Kidney capillary endothelial cell (primary cell): ENCODE measurements at regions not wholly inside any gene's neighbourhood (a gene's known extent, or its start where the extent isn't known, plus 50 kb on each side); places are given as distances from the start of the nearest gene placed in this dataset.
"Not testable (repeated sequence)": the region's sequence is repeated elsewhere in the genome, so short reads cannot be mapped to it uniquely, and the experiment has no call there.

Experiments used
- DNase-seq: peaks from one replicate; pipeline ENCODE4 v3.0.0-alpha.2; 2018; ENCODE audit warnings: low spot score

DNA sequence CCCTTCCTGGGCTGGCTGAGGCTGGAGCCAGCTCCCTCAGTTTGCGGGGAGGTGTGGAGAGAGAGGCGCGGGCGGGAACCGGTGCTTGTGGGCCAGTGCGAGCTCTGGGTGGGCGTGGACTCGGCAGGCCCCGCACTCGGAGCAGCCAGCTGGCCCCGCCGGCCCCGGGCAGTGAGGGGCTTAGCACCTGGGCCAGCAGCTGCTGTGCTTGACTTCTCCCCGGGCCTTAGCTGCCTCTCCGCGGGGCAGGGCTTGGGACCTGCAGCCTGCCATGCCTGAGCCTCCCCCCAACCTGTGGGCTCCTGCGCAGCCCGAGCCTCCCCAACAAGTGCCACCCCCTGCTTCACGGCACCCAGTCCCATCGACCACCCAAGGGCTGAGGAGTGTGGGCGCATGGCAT, 81.6 kb upstream of the CCNG1 start:
- not testable (repeated sequence) for DNase-seq

DNA sequence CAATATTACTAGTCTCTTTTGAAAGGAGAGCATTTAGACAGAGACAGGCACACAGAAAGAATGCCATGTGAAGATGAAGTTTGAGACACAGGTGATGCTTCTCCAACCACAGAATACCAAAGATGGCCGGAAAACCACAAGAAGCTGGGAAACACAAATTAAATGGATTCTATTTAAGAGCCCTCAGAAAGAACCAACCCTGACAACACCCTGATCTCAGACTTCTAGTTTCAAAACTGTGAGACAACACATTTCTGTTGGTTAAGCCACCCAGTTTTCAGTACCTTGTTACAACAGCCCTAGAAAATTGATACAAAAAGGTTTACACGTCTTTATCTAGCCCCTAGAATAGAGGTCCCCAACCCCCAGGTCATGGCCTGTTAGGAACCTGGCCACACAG, 79.8 kb upstream of the CCNG1 start:
- no peak for DNase-seq

DNA sequence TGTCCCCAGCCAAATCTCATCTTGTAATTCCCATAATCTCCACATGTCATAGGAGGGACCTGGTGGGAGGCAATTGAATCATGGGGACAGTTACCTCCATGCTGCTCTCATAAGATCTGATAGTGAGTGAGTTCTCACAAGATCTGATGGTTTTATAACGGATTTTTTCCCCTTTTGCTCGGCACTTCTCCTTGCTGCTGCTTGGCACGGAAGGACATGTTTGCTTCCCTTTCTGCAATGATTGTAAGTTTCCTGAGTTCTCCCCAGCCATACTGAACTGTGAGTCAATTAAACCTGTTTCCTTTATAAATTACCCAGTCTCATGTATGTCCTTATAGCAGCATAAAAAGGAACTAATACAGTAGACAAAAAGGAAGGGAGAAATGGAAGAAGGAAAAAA, 76.7 kb upstream of the CCNG1 start:
- no peak for DNase-seq

DNA sequence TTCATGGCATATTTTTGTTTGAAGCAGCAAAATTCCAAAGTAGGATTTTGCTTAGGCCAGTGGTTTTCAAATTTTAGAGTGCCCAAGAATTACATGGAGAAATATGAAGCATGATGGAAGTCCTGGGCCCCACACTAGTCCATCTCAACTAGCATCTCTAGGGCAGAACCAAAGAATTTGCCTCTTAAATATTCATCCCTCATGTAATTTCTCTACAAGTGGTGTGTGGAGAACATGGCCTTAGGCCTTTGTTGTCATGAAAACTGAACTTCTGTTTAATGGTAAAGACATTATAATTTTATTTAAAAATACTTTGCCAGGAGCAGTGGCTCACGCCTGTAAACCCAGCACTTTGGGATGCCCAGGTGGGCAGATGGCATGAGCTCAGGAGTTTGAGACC, 75.9 kb upstream of the CCNG1 start:
- DNase-seq = no peak

DNA sequence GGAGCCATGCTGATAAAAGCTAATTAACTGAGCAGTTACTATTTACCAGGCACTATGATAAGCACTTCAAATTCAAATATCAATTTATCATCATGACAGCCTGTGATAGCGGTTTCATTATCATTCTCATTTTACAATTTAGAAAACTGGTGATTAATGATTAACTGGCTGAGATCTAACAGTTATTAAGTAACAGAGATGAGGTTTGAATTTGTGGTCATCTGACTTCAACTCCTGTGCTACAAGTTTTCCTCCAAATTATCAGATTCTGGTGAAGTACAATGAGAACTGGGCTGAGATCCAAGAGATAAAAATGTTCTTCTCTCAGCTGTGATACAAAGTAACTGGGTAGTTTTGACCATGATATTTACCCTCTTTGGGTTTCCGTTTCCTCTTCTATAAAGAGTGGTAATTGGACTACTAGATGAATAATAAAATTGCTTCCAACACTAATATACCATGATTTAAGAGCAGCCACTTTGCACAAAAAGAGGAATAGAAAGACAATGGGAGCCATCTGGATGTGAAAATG, 74.5 kb upstream of the CCNG1 start:
- no peak for DNase-seq

DNA sequence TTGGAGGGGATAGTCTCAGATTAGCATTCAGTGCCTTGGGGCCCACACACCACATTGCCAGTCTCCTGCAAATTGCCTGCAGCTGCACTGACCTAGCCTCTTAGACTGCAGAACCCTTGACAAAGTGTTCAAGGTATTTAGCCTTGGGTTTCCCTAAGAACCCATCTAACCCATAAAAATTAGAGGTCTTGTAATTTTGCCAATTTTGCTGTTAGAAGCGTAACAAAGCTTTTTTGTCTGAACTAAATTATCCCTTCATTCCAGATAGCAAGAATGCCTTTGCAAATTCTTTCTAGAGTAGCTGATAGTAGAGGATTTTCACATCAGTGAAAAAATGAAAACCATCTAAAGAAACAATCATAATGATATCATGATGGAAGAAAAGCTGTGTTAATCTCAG, 74.0 kb upstream of the CCNG1 start:
- no peak for DNase-seq

DNA sequence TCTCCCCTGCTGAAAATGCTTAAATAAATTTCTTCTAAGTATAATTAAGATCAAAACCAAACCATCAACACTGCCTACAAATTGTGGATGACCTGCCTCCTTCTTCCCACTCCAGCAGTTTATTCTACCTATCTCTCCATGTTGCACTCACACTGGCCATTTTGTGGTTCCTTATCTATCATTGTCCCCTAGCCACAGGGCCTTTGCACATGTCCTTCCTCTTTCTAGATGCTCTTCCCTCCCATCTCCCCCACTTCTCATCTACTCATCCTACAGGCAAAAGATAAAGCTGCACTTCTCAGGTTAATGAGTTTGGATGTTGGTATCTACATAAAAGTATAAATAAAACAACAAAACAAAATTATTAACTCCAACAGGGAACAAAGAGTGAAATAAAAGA, 70.6 kb upstream of the CCNG1 start:
- DNase-seq = no peak

DNA sequence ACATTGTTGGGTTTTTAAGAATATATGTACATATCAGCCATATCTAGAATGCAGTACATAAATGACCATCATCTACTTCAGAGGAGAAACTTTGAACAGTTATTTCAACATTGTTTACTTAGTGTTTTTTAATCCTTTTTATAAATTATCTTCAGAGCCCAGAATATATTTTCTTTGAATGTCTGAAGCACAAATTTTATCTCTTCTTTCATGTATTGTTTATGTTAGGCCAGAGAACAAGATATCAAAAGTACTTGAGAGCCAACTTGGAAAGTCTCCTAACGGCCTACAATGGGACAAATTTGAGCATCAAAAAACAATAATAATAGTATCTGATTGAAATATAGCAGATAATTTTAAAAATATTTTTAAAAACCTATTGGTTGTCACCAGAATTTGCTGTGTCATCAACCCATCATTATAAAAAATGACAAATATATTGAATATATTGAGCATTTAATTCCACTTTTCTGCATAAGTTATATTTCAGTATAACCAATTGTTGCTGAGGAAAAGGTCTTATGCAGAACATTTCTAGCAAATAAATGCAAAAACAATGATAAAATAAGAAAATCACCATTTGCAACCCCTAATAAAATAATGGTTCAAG, 67.5 kb upstream of the CCNG1 start:
- no peak for DNase-seq

DNA sequence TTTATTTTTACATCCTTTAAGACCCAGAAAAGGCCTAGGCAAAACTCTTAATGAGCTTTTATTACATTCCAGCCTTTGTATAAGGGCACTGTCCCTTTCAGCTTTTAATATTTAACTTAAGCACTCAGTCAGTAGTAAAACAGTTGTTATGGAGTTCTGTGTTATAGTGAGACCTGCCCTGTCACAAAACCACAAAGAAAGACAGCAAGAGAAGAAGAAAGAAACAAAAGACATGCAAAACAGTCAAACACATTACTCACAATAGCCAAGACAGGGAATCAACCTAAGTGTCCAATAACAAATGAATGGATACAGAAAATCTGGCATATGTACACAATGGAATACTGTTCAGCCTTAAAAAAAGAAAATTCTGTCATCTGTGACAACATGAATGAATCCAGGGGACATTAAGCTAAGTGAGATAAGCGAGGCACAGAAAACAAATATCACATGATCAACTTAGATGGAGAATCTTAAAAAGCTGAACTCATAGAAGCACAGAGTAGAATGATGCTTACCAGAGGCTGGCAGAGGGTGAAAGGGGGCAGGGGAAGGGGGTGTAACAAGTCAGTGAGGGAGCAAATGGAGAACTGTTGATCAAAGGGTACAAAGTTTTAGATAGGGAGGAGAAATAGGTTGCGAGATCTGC, 63.8 kb upstream of the CCNG1 start:
- DNase-seq = no peak

DNA sequence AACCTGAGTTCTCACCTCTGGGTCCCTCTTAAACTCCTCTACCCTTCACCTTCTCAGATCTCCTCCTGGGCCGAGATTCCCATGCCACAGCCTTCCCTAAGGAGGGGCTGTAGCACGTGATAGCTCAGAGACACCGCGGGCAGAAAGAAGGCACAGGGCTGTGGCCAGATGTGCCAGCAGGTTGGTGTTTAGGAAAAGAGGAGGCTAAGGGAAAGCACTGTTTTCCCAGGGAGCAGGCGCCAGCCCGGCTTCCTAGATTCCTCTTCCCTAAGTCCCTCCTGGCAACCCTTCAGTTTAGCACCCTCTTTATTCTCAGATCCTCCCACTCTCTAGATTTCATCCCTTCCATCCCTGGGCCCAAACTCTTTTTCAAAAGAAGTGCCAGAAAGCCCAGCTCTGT, 59.4 kb upstream of the CCNG1 start:
- DNase-seq = no peak

DNA sequence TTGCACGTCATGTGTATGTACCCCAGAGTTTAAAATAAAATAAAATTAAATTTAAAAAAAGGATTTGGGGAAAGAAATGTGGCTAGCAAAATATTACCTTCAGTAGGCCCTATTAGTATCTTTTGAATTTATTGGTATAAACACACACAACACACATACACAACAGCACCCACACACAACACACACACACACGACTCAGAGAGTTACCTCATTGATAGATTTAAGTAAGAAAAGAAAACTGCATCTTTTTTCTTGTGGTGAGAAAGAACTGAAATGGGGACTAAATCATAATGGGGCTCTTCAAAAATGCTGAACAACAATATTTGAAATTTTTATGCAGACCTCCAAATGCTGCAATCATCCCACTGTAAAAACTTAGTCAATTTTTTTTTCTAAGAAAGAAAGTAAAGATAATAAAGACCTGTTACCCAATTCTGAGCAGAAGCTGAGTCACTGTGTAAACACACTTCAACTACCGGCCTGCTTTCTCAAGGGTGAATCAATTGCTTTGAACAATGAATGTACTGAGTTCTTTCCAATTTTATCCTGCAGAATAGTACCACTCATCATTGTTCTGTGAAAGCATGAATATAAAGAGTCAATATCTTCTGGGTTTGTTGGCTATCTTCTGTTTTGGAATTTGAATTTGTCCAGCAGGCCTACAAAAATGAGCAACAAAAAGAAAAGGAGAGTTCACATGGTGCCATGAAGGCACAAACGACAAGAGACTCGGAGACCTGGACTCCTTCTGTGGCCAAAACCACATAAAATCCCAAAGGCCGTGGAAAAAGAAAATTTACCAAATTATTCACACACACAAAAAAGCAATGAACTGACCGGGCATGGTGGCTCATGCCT, 57.9 kb upstream of the CCNG1 start:
- DNase-seq = peak; percentile 52

DNA sequence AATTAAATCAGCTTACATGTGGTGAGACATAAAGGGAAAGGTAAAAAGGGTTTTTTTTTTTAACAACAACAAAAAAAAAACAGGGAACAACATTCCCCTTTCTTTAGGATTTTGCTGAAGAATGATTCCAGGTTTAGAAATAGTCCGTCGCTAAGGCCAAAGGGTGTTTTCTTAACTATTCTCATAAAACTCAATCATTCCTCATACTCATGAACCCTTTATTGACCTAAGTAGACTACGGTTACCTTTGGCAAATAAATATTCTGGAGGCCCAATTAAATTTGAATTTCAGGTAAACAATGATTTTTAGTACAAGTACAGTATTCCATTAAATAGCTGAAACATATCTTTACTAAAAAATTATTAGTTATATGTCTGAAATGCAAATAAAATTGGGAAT, 55.6 kb upstream of the CCNG1 start:
- DNase-seq = no peak

DNA sequence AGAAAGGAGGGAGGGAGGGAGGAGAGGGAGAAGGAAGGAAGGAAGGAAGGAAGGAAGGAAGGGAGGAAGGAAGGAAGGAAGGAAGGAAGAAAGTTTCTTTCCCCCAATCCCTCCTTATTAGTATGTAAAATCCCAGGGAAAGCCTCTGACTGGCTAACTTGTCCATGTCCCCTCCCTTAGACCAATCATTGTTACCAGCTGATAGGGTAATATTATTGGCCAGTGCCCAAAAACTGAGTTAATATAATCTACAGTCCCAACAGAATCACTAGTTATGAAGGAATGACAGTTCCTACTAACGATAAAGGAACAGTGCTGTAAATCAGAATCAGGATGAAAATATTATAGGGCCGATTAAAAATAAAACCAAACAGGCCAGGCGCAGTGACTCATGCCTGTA, 53.6 kb upstream of the CCNG1 start:
- DNase-seq = no peak

DNA sequence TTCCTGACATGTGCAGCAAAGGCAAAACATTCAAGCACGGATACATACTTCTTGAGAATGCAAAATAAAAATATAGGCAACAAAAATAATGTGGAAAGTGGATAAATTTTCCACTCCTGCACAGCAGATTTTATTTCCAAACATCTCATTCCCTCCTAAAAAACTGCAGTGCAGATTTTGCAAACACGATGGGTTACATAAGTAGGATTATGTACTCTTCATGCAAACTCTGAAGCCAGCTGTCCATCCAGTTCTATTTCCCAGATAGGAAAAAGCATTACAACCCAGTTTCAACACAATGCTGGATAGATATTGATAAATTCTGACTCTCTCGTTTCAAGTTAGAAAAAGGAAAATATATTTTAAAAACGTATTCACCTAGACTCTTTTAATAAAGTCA, 52.7 kb upstream of the CCNG1 start:
- DNase-seq = no peak

DNA sequence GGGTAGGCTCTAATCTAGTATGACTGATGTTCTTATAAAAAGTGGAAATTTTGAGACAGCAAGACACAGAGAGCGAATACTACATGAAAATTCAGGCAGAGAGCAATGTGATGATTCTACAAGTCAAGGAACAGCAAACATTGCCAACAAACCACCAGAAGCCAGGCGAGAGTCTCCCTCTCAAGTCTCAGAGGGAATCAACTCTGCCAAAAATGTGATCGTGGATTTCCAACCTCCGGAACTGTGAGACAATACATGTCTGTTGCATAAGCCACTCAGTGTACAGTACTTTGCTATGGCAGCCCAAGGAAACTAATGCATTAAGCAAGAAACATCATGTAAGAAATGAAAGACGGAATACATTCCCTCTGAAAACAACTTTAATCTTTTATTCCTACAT, 52.1 kb upstream of the CCNG1 start:
- no peak for DNase-seq

DNA sequence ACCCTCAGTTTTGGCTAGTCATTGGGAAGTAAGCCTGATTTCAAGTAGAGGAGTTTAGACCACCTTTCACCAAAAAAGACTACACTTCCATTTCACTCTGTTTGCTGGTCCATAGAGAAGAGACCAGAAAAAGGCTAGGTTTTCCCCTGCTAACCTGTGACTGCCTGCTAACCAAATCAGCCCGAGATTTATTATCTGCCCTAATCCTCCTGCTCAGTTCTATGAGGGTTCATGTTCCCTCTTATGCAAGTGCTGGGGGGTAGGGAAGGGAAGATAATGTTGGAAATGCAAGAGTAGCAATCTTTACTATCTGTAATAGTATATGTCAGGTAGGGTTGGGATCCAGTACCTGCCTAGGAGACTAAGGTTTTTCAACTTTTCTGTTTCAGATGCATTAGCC, 51.6 kb upstream of the CCNG1 start:
- DNase-seq = no peak

DNA sequence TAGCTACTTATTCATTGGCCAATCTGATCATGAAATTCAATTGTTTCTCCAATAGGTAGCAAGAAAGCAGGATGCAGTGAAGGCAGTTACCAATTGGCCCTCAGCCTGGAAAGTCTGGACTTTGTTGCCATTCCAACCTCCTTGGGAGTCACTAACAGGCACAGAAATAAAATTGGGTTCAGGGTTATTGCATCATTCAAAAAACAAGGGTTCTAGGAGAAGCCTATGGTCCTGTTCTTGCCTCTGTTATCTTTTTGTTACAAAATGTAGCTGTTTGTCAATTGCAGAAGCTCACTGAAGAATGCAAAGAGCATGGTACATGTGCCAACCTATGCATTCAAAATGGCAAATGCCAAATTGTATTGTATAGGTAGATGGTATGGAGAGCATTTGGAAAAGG, 51.0 kb upstream of the CCNG1 start:
- DNase-seq = no peak

DNA sequence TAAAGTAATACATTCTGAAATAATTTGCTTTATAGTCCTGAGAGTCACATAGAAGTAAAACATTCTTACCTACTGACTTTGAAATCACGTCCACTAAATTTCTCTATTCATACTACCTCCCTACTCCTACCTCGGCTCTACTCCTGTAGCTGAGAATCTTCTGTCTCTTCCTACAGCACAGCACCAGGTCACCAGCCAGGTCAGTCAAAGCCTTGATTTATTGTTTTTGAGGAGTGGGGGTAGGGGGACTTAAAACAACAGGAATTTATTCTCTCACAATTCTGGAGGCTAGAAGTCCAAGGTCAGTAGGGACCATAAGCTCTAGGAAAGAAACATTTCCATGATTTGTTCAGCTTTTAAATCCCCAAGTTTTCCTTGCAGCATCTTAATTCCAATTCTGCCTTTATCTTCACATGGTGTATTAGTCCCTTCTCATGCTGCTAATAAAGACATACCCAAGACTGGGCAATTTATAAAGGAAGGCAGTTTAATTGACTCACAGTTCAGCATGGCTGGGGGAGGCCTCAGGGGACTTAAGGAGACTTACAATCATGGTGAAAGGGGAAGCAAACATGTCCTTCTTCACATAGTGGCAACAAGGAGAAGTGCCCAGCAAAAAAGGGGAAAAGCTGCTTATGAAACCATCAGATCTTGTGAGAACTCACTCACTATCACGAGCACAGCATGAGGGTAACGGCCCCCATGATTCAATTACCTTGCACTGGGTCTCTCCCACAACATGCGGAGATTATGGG, 49.6 kb upstream of the CCNG1 start:
- DNase-seq = no peak
